ENCODE measurements at regions not wholly inside any gene's neighbourhood (a gene's known extent, or its start where the extent isn't known, plus 50 kb on each side); places are given as distances from the start of the nearest gene placed in this dataset.

DNA sequence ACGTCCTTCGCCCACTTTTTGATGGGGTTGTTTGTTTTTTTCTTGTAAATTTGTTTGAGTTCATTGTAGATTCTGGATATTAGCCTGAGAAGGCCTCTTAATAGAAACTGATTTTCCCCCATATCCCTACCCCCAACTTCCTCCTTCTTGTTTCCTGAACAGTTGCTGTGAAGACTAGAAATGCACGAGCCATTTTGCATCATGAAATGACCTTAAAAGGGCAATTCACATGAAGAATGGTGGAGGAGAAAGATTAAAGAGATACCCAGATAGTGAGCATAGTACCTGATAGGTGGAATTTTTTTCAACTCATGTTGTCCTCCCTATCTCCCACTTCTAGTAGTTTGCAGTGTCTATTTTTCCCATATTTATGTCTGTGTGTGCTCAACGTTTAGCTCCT lies 55.2 kb upstream of the KCNH8 start:
- DNase-seq = no peak
- Histone ChIP-seq H3K9me3 (no peaks in the 10 kb centered on the region), H3K36me3 (ENCODE audit: control insufficient read depth, insufficient read depth, low read length) (no peaks in the 10 kb centered on the region), H3K4me3 (ENCODE audit: low read depth, low read length) (no peak overlapping the region), H3K27me3 (replicated peaks; ENCODE audit: control insufficient read depth, insufficient read depth, low read length) (no peaks in the 10 kb centered on the region), H3K4me1 (no peaks in the 10 kb centered on the region)
- Mint-ChIP-seq H3K4me3 (ENCODE audit: unreplicated experiment) (no peak overlapping the region), H3K4me1 (ENCODE audit: low read depth, unreplicated experiment) (no peaks in the 10 kb centered on the region), H3K27me3 (ENCODE audit: insufficient read depth, unreplicated experiment) (peaks cover 3% of the 10 kb centered on the region), H3K27ac (ENCODE audit: unreplicated experiment) (no peak overlapping the region), H3K9me3 (ENCODE audit: unreplicated experiment) (no peaks in the 10 kb centered on the region), H3K36me3 (ENCODE audit: insufficient read depth, unreplicated experiment) (no peaks in the 10 kb centered on the region)
- intact Hi-C loops (cut with micrococcal nuclease; ENCODE audit: unreplicated experiment) = no loop called here
- CTCF ChIA-PET = no interaction called here
- POLR2A ChIA-PET = no interaction called here
- BruUV-seq (replicated peaks) = no TSS peak
- TF ChIP-seq, protein P1, sequence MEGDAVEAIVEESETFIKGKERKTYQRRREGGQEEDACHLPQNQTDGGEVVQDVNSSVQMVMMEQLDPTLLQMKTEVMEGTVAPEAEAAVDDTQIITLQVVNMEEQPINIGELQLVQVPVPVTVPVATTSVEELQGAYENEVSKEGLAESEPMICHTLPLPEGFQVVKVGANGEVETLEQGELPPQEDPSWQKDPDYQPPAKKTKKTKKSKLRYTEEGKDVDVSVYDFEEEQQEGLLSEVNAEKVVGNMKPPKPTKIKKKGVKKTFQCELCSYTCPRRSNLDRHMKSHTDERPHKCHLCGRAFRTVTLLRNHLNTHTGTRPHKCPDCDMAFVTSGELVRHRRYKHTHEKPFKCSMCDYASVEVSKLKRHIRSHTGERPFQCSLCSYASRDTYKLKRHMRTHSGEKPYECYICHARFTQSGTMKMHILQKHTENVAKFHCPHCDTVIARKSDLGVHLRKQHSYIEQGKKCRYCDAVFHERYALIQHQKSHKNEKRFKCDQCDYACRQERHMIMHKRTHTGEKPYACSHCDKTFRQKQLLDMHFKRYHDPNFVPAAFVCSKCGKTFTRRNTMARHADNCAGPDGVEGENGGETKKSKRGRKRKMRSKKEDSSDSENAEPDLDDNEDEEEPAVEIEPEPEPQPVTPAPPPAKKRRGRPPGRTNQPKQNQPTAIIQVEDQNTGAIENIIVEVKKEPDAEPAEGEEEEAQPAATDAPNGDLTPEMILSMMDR (IDR thresholded peaks at IDR 0.05; ENCODE audit: insufficient read depth in 1 of 2, low read depth in 1 of 2, low read length in 1 of 2, severe bottlenecking in 1 of 2, unreplicated experiment in 1 of 2) = no peak

DNA sequence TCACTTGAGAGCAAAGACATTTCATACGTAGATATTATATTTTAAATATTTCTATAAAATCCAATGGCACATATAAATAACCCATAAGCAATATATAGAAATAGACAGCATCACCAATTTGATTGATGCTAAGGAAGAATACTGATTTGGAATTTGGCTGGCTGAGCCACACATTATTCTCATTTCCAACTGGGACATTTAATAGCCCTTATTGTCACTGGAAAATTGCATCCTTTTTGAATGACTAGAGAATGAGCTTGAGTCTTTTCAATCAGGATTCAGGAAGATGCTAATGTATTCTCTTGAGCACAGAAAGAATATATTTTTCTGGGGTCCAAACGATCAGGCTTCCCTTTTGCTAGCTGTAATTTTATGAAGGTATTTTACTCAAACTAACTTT lies 70.9 kb upstream of the KCNH8 start:
- Histone ChIP-seq H3K9me3 (no peaks in the 10 kb centered on the region), H3K4me1 (no peaks in the 10 kb centered on the region), H3K4me3 (ENCODE audit: low read depth, low read length) (no peak overlapping the region), H3K36me3 (ENCODE audit: control insufficient read depth, insufficient read depth, low read length) (no peaks in the 10 kb centered on the region), H3K27me3 (replicated peaks; ENCODE audit: control insufficient read depth, insufficient read depth, low read length) (no peaks in the 10 kb centered on the region)
- Mint-ChIP-seq H3K36me3 (ENCODE audit: insufficient read depth, unreplicated experiment) (no peaks in the 10 kb centered on the region), H3K27me3 (ENCODE audit: insufficient read depth, unreplicated experiment) (peaks cover 8% of the 10 kb centered on the region), H3K4me3 (ENCODE audit: unreplicated experiment) (no peak overlapping the region), H3K27ac (ENCODE audit: unreplicated experiment) (no peak overlapping the region), H3K9me3 (ENCODE audit: unreplicated experiment) (no peaks in the 10 kb centered on the region), H3K4me1 (ENCODE audit: low read depth, unreplicated experiment) (no peaks in the 10 kb centered on the region)
- BruUV-seq (replicated peaks) = no TSS peak
- intact Hi-C loops (cut with micrococcal nuclease; ENCODE audit: unreplicated experiment) = no loop called here
- ChIA-PET CTCF (no interaction called here), POLR2A (no interaction called here)
- no peak for DNase-seq
- TF ChIP-seq, protein P1 (IDR thresholded peaks at IDR 0.05; ENCODE audit: insufficient read depth in 1 of 2, low read depth in 1 of 2, low read length in 1 of 2, severe bottlenecking in 1 of 2, unreplicated experiment in 1 of 2) = no peak

DNA sequence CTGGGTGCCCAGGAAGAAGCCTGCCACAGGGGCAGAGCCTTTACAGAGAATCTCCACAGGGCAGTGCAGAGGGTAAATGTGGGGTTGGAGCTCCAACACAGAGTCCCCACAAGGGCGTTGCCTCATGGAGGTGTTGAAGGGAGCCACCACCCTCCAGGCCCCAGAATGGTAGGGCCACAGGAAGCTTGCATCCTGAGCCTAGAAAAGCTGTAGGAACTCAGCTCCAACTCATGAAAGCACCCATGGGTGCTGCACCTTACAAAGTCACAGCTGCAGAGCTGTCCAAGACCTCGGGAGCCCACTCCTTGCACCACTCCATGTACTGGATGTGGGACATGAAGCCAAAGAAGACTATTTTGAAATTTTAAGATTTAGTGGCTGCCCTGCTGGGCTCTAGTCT lies 73.3 kb upstream of the KCNH8 start:
- Histone ChIP-seq H3K36me3 (ENCODE audit: control insufficient read depth, insufficient read depth, low read length) (no peaks in the 10 kb centered on the region), H3K4me3 (ENCODE audit: low read depth, low read length) (no peak overlapping the region), H3K4me1 (no peaks in the 10 kb centered on the region), H3K27me3 (replicated peaks; ENCODE audit: control insufficient read depth, insufficient read depth, low read length) (no peaks in the 10 kb centered on the region), H3K9me3 (no peaks in the 10 kb centered on the region)
- ChIA-PET POLR2A (no interaction called here), CTCF (no interaction called here)
- H3K27me3 Mint-ChIP-seq (ENCODE audit: insufficient read depth, unreplicated experiment) = no peaks in the 10 kb centered on the region
- H3K9me3 Mint-ChIP-seq (ENCODE audit: unreplicated experiment) = no peaks in the 10 kb centered on the region
- no peak for DNase-seq
- H3K4me3 Mint-ChIP-seq (ENCODE audit: unreplicated experiment) = no peak overlapping the region
- no peak overlapping the region for H3K27ac Mint-ChIP-seq (ENCODE audit: unreplicated experiment)
- H3K4me1 Mint-ChIP-seq (ENCODE audit: low read depth, unreplicated experiment) = no peaks in the 10 kb centered on the region
- no peaks in the 10 kb centered on the region for H3K36me3 Mint-ChIP-seq (ENCODE audit: insufficient read depth, unreplicated experiment)
- TF ChIP-seq, protein P1 (IDR thresholded peaks at IDR 0.05; ENCODE audit: insufficient read depth in 1 of 2, low read depth in 1 of 2, low read length in 1 of 2, severe bottlenecking in 1 of 2, unreplicated experiment in 1 of 2) = no peak
- no TSS peak for BruUV-seq (replicated peaks)
- intact Hi-C loops (cut with micrococcal nuclease; ENCODE audit: unreplicated experiment) = no loop called here

All from Caco-2 (cell line).